ENCODE measurements at regions not wholly inside any gene's neighbourhood (a gene's known extent, or its start where the extent isn't known, plus 50 kb on each side); places are given as distances from the start of the nearest gene placed in this dataset.
"Not testable (repeated sequence)": the region's sequence is repeated elsewhere in the genome, so short reads cannot be mapped to it uniquely, and the experiment has no call there.

GRCh38 chr3:28972921-28973320, 307.9 kb upstream of the RBMS3 start:
- no peak for DNase-seq

DNA sequence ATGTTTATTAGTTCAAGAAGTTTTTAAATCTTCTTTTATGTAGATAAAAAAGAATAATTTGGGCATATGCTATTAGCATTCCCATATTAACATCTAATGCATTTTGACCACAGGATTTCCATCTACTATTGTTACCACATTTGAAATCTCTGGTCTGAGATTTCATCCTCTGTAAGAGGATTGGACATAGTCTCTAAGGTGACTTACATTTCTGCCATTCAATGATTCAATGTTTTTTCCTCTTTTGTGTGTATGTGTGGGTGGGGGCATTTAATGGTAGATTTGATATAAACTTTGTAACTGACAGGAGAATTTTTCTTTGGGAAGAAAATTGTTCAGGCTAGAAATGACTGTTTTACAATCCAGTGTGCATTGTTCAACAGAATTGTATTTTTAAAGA, 307.3 kb upstream of the RBMS3 start:
- DNase-seq, result no peak

DNA sequence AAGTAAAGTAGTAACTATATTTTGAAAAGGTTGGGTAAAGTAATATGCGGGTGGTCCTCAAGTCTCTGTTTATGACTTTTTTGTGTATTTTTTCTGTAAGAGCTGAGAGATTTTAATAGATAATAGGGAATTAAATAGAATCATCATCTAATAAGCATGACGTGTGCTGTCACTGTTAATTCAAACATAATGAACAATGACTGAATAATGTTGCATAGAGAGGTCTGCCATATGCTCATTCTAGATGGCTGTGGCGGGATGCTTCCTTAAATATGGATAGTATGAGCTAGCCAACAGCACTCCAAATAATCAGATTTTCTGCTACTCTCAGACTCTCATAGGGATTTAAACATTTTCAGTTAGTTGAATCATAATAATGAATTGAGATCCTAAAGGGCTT, 302.8 kb upstream of the RBMS3 start:
- DNase-seq, result no peak

- DNase-seq, result no peak
Observed at GRCh38 chr3:28980131-28980530, 300.7 kb upstream of the RBMS3 start.

- DNase-seq, result no peak
Observed at GRCh38 chr3:28980631-28981030, 300.2 kb upstream of the RBMS3 start.

DNA sequence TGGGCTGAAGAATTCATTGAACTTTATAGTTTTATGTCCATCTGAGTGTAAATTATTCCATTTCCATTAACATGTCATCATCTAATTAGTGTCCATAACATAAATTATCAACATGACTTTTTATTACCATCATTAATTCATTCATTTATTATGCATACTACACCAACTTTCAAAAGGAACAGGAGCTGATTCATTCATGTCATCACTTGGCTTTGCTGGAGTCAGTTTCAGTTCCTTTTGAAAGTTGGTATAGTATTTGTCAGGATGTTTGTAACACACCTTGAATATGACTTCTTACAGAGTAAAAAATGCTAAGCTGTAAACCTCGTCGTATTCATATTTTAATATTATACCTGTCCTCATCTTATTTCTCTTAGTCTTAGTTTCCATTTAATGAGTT, 298.0 kb upstream of the RBMS3 start:
- no peak for DNase-seq

- DNase-seq, result no peak
Observed at GRCh38 chr3:28986922-28987321, 293.9 kb upstream of the RBMS3 start.

- DNase-seq, result no peak
Observed at GRCh38 chr3:28989646-28990089, 291.2 kb upstream of the RBMS3 start.

- no peak for DNase-seq
Observed at GRCh38 chr3:28994161-28994905, 286.5 kb upstream of the RBMS3 start.

DNA sequence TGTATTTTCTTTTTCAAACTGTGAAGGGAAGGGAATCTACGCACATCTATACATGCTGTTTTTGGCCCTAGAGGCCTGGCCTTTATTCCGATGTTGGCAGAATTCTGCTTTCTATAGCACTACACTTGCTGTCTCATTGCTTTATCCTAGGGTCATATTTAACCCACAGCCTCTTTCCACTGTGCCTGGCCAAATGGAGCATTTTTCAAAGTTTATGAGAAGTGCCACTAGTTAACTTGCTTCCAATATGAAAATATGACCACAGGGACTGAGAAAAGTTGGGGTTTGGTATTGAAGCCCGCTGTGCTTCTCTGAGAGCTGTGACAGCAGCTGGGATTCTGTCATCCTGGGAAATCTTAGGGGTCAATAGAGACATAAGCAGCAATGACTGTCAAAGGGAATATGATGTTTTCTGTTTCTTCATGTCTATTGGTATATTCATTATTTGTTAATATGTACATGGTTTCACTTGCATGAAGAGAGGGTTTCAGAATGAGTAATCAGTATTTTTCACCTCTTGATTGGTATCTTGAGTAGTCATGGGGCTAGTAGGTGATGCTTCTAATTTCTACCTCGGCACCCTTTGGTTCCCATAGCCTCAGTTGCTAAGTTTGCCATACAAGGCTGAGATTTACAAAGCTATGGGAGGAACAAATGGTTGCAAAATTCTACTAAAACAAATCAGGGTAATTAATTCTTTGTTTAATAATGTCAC, 275.8 kb upstream of the RBMS3 start:
- no peak for DNase-seq

- no peak for DNase-seq
Observed at GRCh38 chr3:29005862-29006261, 275.0 kb upstream of the RBMS3 start.

- no peak for DNase-seq
Observed at GRCh38 chr3:29011441-29011840, 269.4 kb upstream of the RBMS3 start.

- DNase-seq, result no peak
Observed at GRCh38 chr3:29011966-29012365, 268.9 kb upstream of the RBMS3 start.

DNA sequence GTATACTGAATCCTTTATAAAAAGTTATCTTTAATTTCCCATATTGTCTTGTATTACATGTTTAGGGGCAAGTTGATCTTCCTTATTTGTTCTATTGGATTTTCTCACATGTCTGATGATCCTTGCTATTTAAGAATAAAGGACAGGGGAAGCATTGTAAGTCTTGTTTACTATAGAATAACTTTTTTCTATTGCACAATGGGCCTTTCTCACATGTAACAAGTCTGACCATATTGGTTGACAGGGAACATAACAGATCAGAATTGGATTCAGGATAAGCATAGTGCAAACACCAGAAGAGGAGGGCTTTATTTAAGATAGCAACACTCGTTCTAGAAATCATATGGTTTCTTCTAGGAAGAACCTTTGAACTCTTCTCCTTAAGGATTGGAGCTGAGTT, 257.9 kb upstream of the RBMS3 start:
- no peak for DNase-seq

DNA sequence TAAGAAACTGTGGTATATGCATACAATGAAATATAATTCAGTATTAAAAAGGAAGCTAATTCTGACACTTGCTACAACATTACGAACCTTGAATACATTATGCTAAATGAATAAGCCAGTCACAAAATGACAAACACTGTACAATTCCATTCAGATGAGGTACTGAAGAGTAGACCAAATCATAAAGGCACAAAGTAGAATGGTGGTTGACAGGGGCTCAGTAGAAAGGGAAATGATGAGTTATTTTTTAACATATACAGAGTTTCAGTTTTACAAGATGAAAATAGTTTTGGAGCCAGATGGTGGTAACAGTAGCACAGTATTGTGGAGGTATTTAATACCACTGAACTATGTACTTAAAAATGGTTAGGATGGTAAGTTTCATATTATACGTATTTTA, 254.6 kb upstream of the RBMS3 start:
- DNase-seq, result no peak

DNA sequence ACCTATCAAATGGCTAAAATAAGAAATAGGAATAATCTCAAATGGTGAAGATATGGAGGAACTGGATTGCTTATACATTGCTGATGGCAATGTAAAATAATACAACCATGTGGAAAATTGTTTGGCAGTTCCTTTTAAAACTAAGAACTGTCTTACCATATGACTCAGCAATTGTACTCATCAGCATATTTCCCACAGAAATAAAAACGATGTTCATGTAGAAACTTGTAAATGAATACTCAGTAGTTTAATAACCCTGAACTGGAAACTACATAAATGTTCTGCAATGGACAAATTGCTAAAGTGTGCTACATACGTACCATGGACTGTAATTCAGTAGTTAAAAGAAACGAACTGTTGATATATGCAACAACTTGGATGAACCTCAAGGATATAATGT, 253.9 kb upstream of the RBMS3 start:
- DNase-seq, result no peak

- DNase-seq, result not testable (repeated sequence)
Observed at GRCh38 chr3:29031175-29031574, 249.7 kb upstream of the RBMS3 start.

- no peak for DNase-seq
Observed at GRCh38 chr3:29033511-29033910, 247.4 kb upstream of the RBMS3 start.

GRCh38 chr3:29050155-29050554, 230.7 kb upstream of the RBMS3 start:
- no peak for DNase-seq

- no peak for DNase-seq
Observed at GRCh38 chr3:29057326-29057725, 223.5 kb upstream of the RBMS3 start.

GRCh38 chr3:29064085-29064484, 216.8 kb upstream of the RBMS3 start:
- DNase-seq, result no peak

GRCh38 chr3:29065211-29065785, 215.6 kb upstream of the RBMS3 start:
- no peak for DNase-seq

- DNase-seq, result no peak
Observed at GRCh38 chr3:29067007-29067406, 213.9 kb upstream of the RBMS3 start.

- DNase-seq, result no peak
Observed at GRCh38 chr3:29070959-29071634, 209.8 kb upstream of the RBMS3 start.
